SK-N-SH treated with all-trans-retinoic acid at 6 μM for 48 hours (cell line): ENCODE measurements at regions not wholly inside any gene's neighbourhood (a gene's known extent, or its start where the extent isn't known, plus 50 kb on each side); places are given as distances from the start of the nearest gene placed in this dataset.

Experiments
- ATAC-seq: fragments of 200-7000 bp; cut with Tn5 transposase; 3 replicates; pipeline ENCODE4 v1.9.1; 2020; ENCODE audit warnings: mild to moderate bottlenecking, moderate library complexity
- ARNTL ChIP-seq: fragments of 450-650 bp; formaldehyde crosslinking; IDR thresholded peaks from 2 replicates; pipeline ENCODE4 v1.5.0; 2020; ENCODE audit warnings: low read depth, mild to moderate bottlenecking, moderate library complexity, borderline replicate concordance
- BACH2 ChIP-seq: fragments of 250-450 bp; sonication (Bioruptor Pico); IDR thresholded peaks from 2 replicates; pipeline ENCODE4 v1.9.0; 2021; ENCODE audit warnings: mild to moderate bottlenecking, borderline replicate concordance
- CSDC2 ChIP-seq: fragments of 250-450 bp; sonication (Bioruptor Pico); IDR thresholded peaks from 2 replicates; pipeline ENCODE4 v1.5.0; 2020; ENCODE audit warnings: mild to moderate bottlenecking, moderate library complexity
- ESRRG ChIP-seq: fragments of 250-450 bp; sonication (Bioruptor Pico); IDR thresholded peaks from 2 replicates; pipeline ENCODE4 v1.6.1; 2021; ENCODE audit warnings: mild to moderate bottlenecking
- GLIS3 ChIP-seq: fragments of 250-450 bp; sonication (Bioruptor Pico); IDR thresholded peaks from 2 replicates; pipeline ENCODE4 v1.5.0; 2020; ENCODE audit warnings: mild to moderate bottlenecking, moderate library complexity
- ISL1 ChIP-seq: fragments of 250-450 bp; sonication (Bioruptor Pico); IDR thresholded peaks from 2 replicates; pipeline ENCODE4 v2.1.2; 2022; ENCODE audit warnings: mild to moderate bottlenecking, moderate library complexity
- OSR1 ChIP-seq: fragments of 250-450 bp; sonication (Bioruptor Pico); IDR thresholded peaks from 2 replicates; pipeline ENCODE4 v1.8.0; 2022; ENCODE audit warnings: moderate library complexity, mild to moderate bottlenecking, inconsistent platforms
- PPARA ChIP-seq: fragments of 250-450 bp; sonication (Bioruptor Pico); IDR thresholded peaks from 2 replicates; pipeline ENCODE4 v1.5.0; 2020; ENCODE audit warnings: mild to moderate bottlenecking, borderline replicate concordance
- RARB ChIP-seq: fragments of 250-450 bp; sonication (Bioruptor Pico); IDR thresholded peaks from 2 replicates; pipeline ENCODE4 v1.8.0; 2021; ENCODE audit warnings: mild to moderate bottlenecking, moderate library complexity
- SNAI2 ChIP-seq: fragments of 250-450 bp; sonication (Bioruptor Pico); IDR thresholded peaks from 2 replicates; pipeline ENCODE4 v1.5.0; 2020; ENCODE audit warnings: mild to moderate bottlenecking, moderate library complexity
- TCF4 ChIP-seq: fragments of 250-450 bp; sonication (Bioruptor Pico); IDR thresholded peaks from 2 replicates; pipeline ENCODE4 v1.8.0; 2021; ENCODE audit warnings: mild to moderate bottlenecking, moderate library complexity, borderline replicate concordance
- TOX ChIP-seq: fragments of 250-450 bp; sonication (Bioruptor Pico); IDR thresholded peaks from 2 replicates; pipeline ENCODE4 v1.8.0; 2021; ENCODE audit warnings: mild to moderate bottlenecking, moderate library complexity, borderline replicate concordance
- ZC3H10 ChIP-seq: fragments of 250-450 bp; sonication (Bioruptor Pico); IDR thresholded peaks from 2 replicates; pipeline ENCODE4 v1.5.1; 2021; ENCODE audit warnings: mild to moderate bottlenecking, moderate library complexity
- ZFP3 ChIP-seq: fragments of 250-450 bp; sonication (Bioruptor Pico); IDR thresholded peaks from 2 replicates; pipeline ENCODE4 v1.5.0; 2020; ENCODE audit warnings: mild to moderate bottlenecking, moderate library complexity
- ZFP30 ChIP-seq: fragments of 450-650 bp; formaldehyde crosslinking; IDR thresholded peaks from 2 replicates; pipeline ENCODE4 v1.5.0; 2022; ENCODE audit warnings: mild to moderate bottlenecking, moderate library complexity
- ZNF565 ChIP-seq: fragments of 450-650 bp; formaldehyde crosslinking; conservative IDR thresholded peaks from 2 replicates; pipeline ENCODE4 v1.5.0; 2020; ENCODE audit warnings: low read depth, mild to moderate bottlenecking, moderate library complexity
- ZNF70 ChIP-seq: fragments of 450-650 bp; formaldehyde crosslinking; IDR thresholded peaks from 2 replicates; pipeline ENCODE4 v1.5.0; 2020; ENCODE audit warnings: mild to moderate bottlenecking, moderate library complexity
- ZNF8 ChIP-seq: fragments of 450-650 bp; formaldehyde crosslinking; IDR thresholded peaks from 2 replicates; pipeline ENCODE4 v1.5.0; 2020; ENCODE audit warnings: mild to moderate bottlenecking, moderate library complexity
- TF ChIP-seq, protein P1 (sequence below): fragments of 250-450 bp; sonication (Bioruptor Pico); IDR thresholded peaks from 2 replicates; pipeline ENCODE4 v1.8.0; 2020; ENCODE audit warnings: mild to moderate bottlenecking, moderate library complexity, borderline replicate concordance
- TF ChIP-seq, protein P2 (sequence below): fragments of 250-450 bp; sonication (Bioruptor Pico); IDR thresholded peaks from 2 replicates; pipeline ENCODE4 v1.5.0; 2020; ENCODE audit warnings: mild to moderate bottlenecking, moderate library complexity
- TF ChIP-seq, protein P3 (sequence below): fragments of 250-450 bp; sonication (Bioruptor Pico); IDR thresholded peaks from 2 replicates; pipeline ENCODE4 v1.5.1; 2020; ENCODE audit warnings: low read depth, mild to moderate bottlenecking, moderate library complexity
- TF ChIP-seq, protein P4 (sequence below): fragments of 250-450 bp; sonication (Bioruptor Pico); IDR thresholded peaks from 2 replicates; pipeline ENCODE4 v1.5.1; 2021; ENCODE audit warnings: mild to moderate bottlenecking, moderate library complexity
- TF ChIP-seq, protein P5 (sequence below): fragments of 250-450 bp; sonication (Bioruptor Pico); IDR thresholded peaks from 2 replicates; pipeline ENCODE4 v1.8.0; 2021; ENCODE audit warnings: low read depth, mild to moderate bottlenecking, moderate library complexity, borderline replicate concordance

DNA sequence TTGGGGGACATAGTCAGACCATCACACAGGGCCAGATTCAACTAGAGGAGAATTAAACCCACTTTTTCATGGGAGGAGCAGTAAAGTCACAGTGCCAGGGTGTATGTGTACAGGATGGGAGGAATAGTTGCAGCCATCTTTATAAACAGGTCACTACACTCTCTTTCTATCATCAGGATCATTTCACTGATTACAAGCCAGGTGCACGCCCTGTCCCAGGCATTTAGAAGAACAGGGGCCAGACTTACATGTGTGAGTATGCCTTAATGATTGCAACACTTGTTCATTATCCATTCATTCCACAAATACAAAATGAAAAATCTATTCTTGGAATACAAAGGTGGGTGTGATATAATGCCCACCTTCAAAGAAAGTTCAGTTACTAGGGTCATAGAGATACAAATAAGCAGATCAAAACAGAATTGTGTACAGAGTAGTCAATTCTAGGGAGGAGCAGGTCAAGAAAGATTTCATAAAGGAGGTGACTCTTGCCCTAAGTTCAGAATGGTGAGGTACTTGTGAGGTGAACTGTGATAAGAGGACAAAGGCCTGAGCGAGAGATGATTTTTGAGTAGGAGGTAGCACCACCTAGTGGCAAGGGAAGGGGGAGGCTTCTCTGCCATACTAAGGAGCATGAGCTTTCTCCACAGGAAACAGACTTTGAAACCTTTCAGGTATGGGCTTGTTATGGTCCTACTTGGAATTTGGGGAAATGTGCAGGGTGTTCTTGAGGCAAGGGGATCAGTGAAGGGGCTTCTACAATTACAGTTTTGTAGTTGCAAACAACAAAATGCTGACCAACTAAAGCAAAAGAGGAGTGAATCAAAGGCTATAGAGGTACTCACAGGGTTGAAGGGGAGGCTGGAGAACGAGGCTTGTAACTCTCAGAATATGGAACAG is 156.3 kb downstream of the SUCLG1 start:
- ATAC-seq, result peak; percentile 94
- TF ChIP-seq ZNF70 (CRISPR knock-in tag), result no peak
- no peak for TF ChIP-seq ISL1 (CRISPR knock-in tag)
- TF ChIP-seq, protein P1, sequence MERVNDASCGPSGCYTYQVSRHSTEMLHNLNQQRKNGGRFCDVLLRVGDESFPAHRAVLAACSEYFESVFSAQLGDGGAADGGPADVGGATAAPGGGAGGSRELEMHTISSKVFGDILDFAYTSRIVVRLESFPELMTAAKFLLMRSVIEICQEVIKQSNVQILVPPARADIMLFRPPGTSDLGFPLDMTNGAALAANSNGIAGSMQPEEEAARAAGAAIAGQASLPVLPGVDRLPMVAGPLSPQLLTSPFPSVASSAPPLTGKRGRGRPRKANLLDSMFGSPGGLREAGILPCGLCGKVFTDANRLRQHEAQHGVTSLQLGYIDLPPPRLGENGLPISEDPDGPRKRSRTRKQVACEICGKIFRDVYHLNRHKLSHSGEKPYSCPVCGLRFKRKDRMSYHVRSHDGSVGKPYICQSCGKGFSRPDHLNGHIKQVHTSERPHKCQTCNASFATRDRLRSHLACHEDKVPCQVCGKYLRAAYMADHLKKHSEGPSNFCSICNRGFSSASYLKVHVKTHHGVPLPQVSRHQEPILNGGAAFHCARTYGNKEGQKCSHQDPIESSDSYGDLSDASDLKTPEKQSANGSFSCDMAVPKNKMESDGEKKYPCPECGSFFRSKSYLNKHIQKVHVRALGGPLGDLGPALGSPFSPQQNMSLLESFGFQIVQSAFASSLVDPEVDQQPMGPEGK (CRISPR knock-in tag), result no peak
- TF ChIP-seq ZNF8 (CRISPR knock-in tag), result no peak
- no peak for TF ChIP-seq CSDC2 (CRISPR knock-in tag)
- TF ChIP-seq GLIS3 (CRISPR knock-in tag), result no peak
- TF ChIP-seq ZC3H10 (CRISPR knock-in tag), result no peak
- TF ChIP-seq PPARA, result no peak
- no peak for TF ChIP-seq RARB (CRISPR knock-in tag)
- no peak for TF ChIP-seq ZFP30 (CRISPR knock-in tag)
- TF ChIP-seq, protein P2, sequence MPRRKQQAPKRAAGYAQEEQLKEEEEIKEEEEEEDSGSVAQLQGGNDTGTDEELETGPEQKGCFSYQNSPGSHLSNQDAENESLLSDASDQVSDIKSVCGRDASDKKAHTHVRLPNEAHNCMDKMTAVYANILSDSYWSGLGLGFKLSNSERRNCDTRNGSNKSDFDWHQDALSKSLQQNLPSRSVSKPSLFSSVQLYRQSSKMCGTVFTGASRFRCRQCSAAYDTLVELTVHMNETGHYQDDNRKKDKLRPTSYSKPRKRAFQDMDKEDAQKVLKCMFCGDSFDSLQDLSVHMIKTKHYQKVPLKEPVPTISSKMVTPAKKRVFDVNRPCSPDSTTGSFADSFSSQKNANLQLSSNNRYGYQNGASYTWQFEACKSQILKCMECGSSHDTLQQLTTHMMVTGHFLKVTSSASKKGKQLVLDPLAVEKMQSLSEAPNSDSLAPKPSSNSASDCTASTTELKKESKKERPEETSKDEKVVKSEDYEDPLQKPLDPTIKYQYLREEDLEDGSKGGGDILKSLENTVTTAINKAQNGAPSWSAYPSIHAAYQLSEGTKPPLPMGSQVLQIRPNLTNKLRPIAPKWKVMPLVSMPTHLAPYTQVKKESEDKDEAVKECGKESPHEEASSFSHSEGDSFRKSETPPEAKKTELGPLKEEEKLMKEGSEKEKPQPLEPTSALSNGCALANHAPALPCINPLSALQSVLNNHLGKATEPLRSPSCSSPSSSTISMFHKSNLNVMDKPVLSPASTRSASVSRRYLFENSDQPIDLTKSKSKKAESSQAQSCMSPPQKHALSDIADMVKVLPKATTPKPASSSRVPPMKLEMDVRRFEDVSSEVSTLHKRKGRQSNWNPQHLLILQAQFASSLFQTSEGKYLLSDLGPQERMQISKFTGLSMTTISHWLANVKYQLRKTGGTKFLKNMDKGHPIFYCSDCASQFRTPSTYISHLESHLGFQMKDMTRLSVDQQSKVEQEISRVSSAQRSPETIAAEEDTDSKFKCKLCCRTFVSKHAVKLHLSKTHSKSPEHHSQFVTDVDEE (CRISPR knock-in tag), result no peak
- TF ChIP-seq, protein P3, sequence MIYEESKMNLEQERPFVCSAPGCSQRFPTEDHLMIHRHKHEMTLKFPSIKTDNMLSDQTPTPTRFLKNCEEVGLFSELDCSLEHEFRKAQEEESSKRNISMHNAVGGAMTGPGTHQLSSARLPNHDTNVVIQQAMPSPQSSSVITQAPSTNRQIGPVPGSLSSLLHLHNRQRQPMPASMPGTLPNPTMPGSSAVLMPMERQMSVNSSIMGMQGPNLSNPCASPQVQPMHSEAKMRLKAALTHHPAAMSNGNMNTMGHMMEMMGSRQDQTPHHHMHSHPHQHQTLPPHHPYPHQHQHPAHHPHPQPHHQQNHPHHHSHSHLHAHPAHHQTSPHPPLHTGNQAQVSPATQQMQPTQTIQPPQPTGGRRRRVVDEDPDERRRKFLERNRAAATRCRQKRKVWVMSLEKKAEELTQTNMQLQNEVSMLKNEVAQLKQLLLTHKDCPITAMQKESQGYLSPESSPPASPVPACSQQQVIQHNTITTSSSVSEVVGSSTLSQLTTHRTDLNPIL, result no peak
- no peak for TF ChIP-seq ZFP3 (CRISPR knock-in tag)
- no peak for TF ChIP-seq TOX (CRISPR knock-in tag)
- TF ChIP-seq SNAI2, result no peak

DNA sequence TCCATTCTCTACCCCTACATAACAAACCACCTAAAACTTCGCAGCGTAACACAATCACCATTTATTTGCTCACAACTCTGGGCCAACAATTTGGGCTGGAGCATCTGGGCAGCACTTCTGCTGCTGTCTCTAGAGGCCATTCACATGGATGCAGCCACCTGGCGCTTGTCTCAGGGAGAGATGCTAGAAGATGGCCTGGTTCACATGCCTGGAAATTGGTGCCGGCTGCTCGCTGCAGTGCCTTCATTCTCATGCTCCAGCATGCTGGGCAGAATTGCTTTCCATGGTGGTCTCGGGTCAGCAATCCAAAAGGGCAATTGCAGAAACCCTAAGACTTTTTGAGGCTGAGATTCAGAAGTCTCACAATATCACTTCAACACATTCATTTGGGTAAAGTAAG is 157.4 kb downstream of the SUCLG1 start:
- ATAC-seq, result no peak
- TF ChIP-seq, protein P4, sequence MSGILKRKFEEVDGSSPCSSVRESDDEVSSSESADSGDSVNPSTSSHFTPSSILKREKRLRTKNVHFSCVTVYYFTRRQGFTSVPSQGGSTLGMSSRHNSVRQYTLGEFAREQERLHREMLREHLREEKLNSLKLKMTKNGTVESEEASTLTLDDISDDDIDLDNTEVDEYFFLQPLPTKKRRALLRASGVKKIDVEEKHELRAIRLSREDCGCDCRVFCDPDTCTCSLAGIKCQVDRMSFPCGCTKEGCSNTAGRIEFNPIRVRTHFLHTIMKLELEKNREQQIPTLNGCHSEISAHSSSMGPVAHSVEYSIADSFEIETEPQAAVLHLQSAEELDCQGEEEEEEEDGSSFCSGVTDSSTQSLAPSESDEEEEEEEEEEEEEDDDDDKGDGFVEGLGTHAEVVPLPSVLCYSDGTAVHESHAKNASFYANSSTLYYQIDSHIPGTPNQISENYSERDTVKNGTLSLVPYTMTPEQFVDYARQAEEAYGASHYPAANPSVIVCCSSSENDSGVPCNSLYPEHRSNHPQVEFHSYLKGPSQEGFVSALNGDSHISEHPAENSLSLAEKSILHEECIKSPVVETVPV (CRISPR knock-in tag), result no peak
- TF ChIP-seq RARB (CRISPR knock-in tag) (no peak), ZNF565 (CRISPR knock-in tag) (no peak), ISL1 (CRISPR knock-in tag) (no peak), SNAI2 (no peak), ARNTL (CRISPR knock-in tag) (no peak), ZFP3 (CRISPR knock-in tag) (no peak), ZFP30 (CRISPR knock-in tag) (no peak), PPARA (no peak), BACH2 (CRISPR knock-in tag) (no peak), ESRRG (CRISPR knock-in tag) (no peak), ZNF8 (CRISPR knock-in tag) (no peak), TCF4 (CRISPR knock-in tag) (no peak), ZC3H10 (CRISPR knock-in tag) (no peak), OSR1 (CRISPR knock-in tag) (no peak)
- TF ChIP-seq, protein P5, sequence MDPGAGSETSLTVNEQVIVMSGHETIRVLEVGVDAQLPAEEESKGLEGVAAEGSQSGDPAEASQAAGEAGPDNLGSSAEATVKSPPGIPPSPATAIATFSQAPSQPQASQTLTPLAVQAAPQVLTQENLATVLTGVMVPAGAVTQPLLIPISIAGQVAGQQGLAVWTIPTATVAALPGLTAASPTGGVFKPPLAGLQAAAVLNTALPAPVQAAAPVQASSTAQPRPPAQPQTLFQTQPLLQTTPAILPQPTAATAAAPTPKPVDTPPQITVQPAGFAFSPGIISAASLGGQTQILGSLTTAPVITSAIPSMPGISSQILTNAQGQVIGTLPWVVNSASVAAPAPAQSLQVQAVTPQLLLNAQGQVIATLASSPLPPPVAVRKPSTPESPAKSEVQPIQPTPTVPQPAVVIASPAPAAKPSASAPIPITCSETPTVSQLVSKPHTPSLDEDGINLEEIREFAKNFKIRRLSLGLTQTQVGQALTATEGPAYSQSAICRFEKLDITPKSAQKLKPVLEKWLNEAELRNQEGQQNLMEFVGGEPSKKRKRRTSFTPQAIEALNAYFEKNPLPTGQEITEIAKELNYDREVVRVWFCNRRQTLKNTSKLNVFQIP (CRISPR knock-in tag), result no peak
- TF ChIP-seq, protein P1 (CRISPR knock-in tag), result no peak
- TF ChIP-seq, protein P3, result no peak
- TF ChIP-seq, protein P2 (CRISPR knock-in tag), result no peak
